A549 (cell line): ENCODE measurements at regions not wholly inside any gene's neighbourhood (a gene's known extent, or its start where the extent isn't known, plus 50 kb on each side); places are given as distances from the start of the nearest gene placed in this dataset.

Source experiments
- ATAC-seq, 2 experiments: fragments of 200-7000 bp in 1 of 2; fragments of >200 bp in 1 of 2; cut with Nextera tagmentation in 1 of 2; cut with Tn5 transposase in 1 of 2; 3 replicates each; pipeline versions ENCODE4 v1.8.0 to v1.9.1; 2018 to 2020; ENCODE audit warnings: mild to moderate bottlenecking in 1 of 2, moderate library complexity in 1 of 2
- CTCF ChIA-PET: fragments of 300-600 bp; sonication (Branson Sonifier 250); formaldehyde crosslinking; extraction: SDS; loops from one replicate; lab custom pipeline; 2021; ENCODE audit warnings: antibody characterized with exemption, inconsistent platforms; lab: Yijun Ruan, JAX
- POLR2A ChIA-PET: fragments of 350-600 bp; formaldehyde crosslinking; extraction: SDS; loops from one replicate; lab custom pipeline; 2021; ENCODE audit warnings: antibody characterized with exemption, inconsistent platforms; lab: Yijun Ruan, JAX
- DNase-seq, 2 experiments: peaks; one replicate each; pipeline versions ENCODE4 v3.0.0 to v3.0.0-alpha.2; 2011 to 2016; ENCODE audit warnings: low read depth in 1 of 2, low spot score in 1 of 2
- FAIRE-seq: peaks from 2 replicates; lab custom pipeline; 2011; peaks lifted over from hg19 to GRCh38; lab: Jason Lieb, UNC
- H3K27ac ChIP-seq, 2 experiments: fragments of >200 bp; sonication (Bioruptor Twin); formaldehyde crosslinking; 3 replicates each; pipeline ENCODE4 v1.5.1; 2016 to 2017
- H3K4me1 ChIP-seq: fragments of >200 bp; sonication (Bioruptor Twin); formaldehyde crosslinking; 3 replicates; pipeline ENCODE4 v1.6.1; 2016
- H3K4me2 ChIP-seq: fragments of >200 bp; sonication (Bioruptor Twin); formaldehyde crosslinking; 3 replicates; pipeline ENCODE4 v1.6.1; 2016
- H3K4me3 ChIP-seq: fragments of >200 bp; sonication (Bioruptor Twin); formaldehyde crosslinking; 3 replicates; pipeline ENCODE4 v1.5.1; 2016
- H3K9me3 ChIP-seq: fragments of >200 bp; sonication (Bioruptor Twin); formaldehyde crosslinking; 3 replicates; pipeline ENCODE4 v1.6.1; 2016
- CBX8 ChIP-seq: fragments of 200-600 bp; sonication (generic); IDR thresholded peaks from 2 replicates; pipeline ENCODE4 v1.6.1; 2016
- CEBPB ChIP-seq, 2 experiments: fragments of >200 bp in 1 of 2; sonication (Bioruptor Twin) in 1 of 2; formaldehyde crosslinking in 1 of 2; IDR thresholded peaks; 2 replicates each; pipeline ENCODE4 v1.6.1; 2012 to 2016
- CHD4 ChIP-seq: fragments of 200-600 bp; sonication (generic); IDR thresholded peaks from 2 replicates; pipeline ENCODE4 v1.6.1; 2016; ENCODE audit warnings: antibody characterized with exemption, mild to moderate bottlenecking, borderline replicate concordance
- FOXS1 ChIP-seq: fragments of 250-450 bp; sonication (Bioruptor Pico); IDR thresholded peaks from 2 replicates; pipeline ENCODE4 v1.5.0; 2020; ENCODE audit warnings: mild to moderate bottlenecking, moderate library complexity
- HOXB5 ChIP-seq: fragments of 250-450 bp; sonication (Bioruptor Pico); IDR thresholded peaks from 2 replicates; pipeline ENCODE4 v1.5.0; 2020; ENCODE audit warnings: mild to moderate bottlenecking, moderate library complexity
- JUN ChIP-seq, 2 experiments: fragments of >200 bp; sonication (Bioruptor Twin); formaldehyde crosslinking; IDR thresholded peaks; 2 replicates in 1 of 2; 3 replicates in 1 of 2; pipeline ENCODE4 v1.6.1; 2016 to 2017
- KDM1A ChIP-seq: fragments of 200-600 bp; sonication (generic); IDR thresholded peaks from 2 replicates; pipeline ENCODE4 v1.6.1; 2016; ENCODE audit warnings: low read depth, mild to moderate bottlenecking
- MAFK ChIP-seq: fragments of 450-650 bp; IDR thresholded peaks from 2 replicates; pipeline ENCODE4 v1.6.1; 2014; ENCODE audit not compliant: partially characterized antibody
- MAZ ChIP-seq: fragments of 150-350 bp; IDR thresholded peaks from 2 replicates; pipeline ENCODE4 v1.6.1; 2014; ENCODE audit warnings: antibody characterized with exemption, low read depth, low read length, borderline replicate concordance
- MYC ChIP-seq: IDR thresholded peaks from 2 replicates; pipeline ENCODE4 v1.6.1; 2012; ENCODE audit warnings: mild to moderate bottlenecking, inconsistent platforms, low read length, improper control_type of control experiment, borderline replicate concordance
- NFE2L2 ChIP-seq: fragments of 150-350 bp; conservative IDR thresholded peaks from 2 replicates; pipeline ENCODE4 v1.6.1; 2014; ENCODE audit warnings: low read length
- NPAS2 ChIP-seq: fragments of 250-450 bp; sonication (Bioruptor Pico); IDR thresholded peaks from 2 replicates; pipeline ENCODE4 v1.8.0; 2022; ENCODE audit warnings: mild to moderate bottlenecking, moderate library complexity, borderline replicate concordance
- RARB ChIP-seq: fragments of 250-450 bp; sonication (Bioruptor Pico); IDR thresholded peaks from 2 replicates; pipeline ENCODE4 v1.8.0; 2021; ENCODE audit warnings: mild to moderate bottlenecking, moderate library complexity
- REST ChIP-seq: fragments of 200-600 bp; sonication (generic); IDR thresholded peaks from 2 replicates; pipeline ENCODE4 v1.6.1; 2016; ENCODE audit warnings: antibody characterized with exemption, mild to moderate bottlenecking, moderate library complexity
- SMC3 ChIP-seq: fragments of >200 bp; sonication (Bioruptor Twin); formaldehyde crosslinking; IDR thresholded peaks from 3 replicates; pipeline ENCODE4 v1.6.1; 2018; ENCODE audit warnings: inconsistent platforms
- SREBF2 ChIP-seq: fragments of 450-650 bp; IDR thresholded peaks from 2 replicates; pipeline ENCODE4 v1.6.1; 2014; ENCODE audit warnings: mild to moderate bottlenecking, moderate library complexity
- ZSCAN20 ChIP-seq: fragments of 250-450 bp; sonication (Bioruptor Pico); IDR thresholded peaks from 2 replicates; pipeline ENCODE4 v1.8.0; 2022; ENCODE audit warnings: mild to moderate bottlenecking, moderate library complexity
- WGBS: methylation state at CpG from one replicate; pipeline ENCODE4 v1.1.6; 2017; ENCODE audit errors: missing lambda C conversion rate; 5-methylcytosine and 5-hydroxymethylcytosine counted together
- TF ChIP-seq, protein P1 (sequence below): fragments of 150-350 bp; IDR thresholded peaks from 2 replicates; pipeline ENCODE4 v1.6.1; 2014; ENCODE audit warnings: low read depth, mild to moderate bottlenecking, low read length
- TF ChIP-seq, protein P2 (sequence below): fragments of >200 bp; sonication (Bioruptor Twin); formaldehyde crosslinking; IDR thresholded peaks from 2 replicates; pipeline ENCODE4 v1.6.1; 2016
- TF ChIP-seq, protein P3 (sequence below): fragments of >200 bp; sonication (Bioruptor Twin); formaldehyde crosslinking; IDR thresholded peaks from 3 replicates; pipeline ENCODE4 v1.6.1; 2016
- TF ChIP-seq, protein P4 (sequence below): IDR thresholded peaks from 2 replicates; pipeline ENCODE4 v1.6.1; 2012

GRCh38 chr4:83779103-83780052 is 243.5 kb downstream of the GPAT3 start (continued):
- TF ChIP-seq, protein P1, sequence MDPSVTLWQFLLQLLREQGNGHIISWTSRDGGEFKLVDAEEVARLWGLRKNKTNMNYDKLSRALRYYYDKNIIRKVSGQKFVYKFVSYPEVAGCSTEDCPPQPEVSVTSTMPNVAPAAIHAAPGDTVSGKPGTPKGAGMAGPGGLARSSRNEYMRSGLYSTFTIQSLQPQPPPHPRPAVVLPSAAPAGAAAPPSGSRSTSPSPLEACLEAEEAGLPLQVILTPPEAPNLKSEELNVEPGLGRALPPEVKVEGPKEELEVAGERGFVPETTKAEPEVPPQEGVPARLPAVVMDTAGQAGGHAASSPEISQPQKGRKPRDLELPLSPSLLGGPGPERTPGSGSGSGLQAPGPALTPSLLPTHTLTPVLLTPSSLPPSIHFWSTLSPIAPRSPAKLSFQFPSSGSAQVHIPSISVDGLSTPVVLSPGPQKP, result no peak
- TF ChIP-seq RARB (CRISPR knock-in tag), result no peak
- no peak for TF ChIP-seq SREBF2
- no peak for TF ChIP-seq MYC
- no peak for TF ChIP-seq HOXB5
- no peak for TF ChIP-seq MAFK

DNA sequence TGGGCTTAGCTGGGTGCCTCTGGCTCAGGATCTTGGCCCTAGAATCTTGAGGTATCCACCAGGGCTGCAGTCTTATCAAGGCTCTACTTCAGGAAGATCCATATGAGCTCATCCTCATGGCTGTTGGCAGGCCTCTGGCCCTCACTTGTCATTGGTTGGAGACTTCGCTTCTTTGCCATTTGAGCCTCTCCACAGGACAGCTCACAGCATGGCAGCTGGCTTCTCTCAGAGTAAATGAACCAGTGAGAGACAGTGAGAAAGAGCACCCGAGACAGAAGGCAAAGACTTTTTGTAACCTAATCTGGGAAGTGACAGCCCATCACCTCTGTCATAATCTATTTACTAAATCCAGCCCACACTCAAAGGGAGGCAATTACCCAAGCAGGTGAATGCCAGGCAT is 236.8 kb downstream of the GPAT3 start:
- Histone ChIP-seq H3K4me2 (no peak overlapping the region), H3K4me1 (no peaks in the 10 kb centered on the region), H3K27ac (no peak overlapping the region), H3K9me3 (no peaks in the 10 kb centered on the region), H3K4me3 (no peak overlapping the region)
- DNase-seq (no peak), ATAC-seq (no peak), FAIRE-seq (no peak)
- WGBS, result 82% methylated on average over 2 of the region's 2 CpGs
- TF ChIP-seq CEBPB (IDR thresholded peaks at IDR 0.05) (no peak), CBX8 (no peak), REST (no peak), FOXS1 (CRISPR knock-in tag) (no peak), NPAS2 (CRISPR knock-in tag) (no peak), KDM1A (no peak), CHD4 (no peak), HOXB5 (no peak), SMC3 (no peak), JUN (IDR thresholded peaks at IDR 0.05) (no peak), NFE2L2 (no peak), ZSCAN20 (CRISPR knock-in tag) (no peak), MYC (no peak), MAFK (no peak), MAZ (no peak)
- TF ChIP-seq, protein P2, sequence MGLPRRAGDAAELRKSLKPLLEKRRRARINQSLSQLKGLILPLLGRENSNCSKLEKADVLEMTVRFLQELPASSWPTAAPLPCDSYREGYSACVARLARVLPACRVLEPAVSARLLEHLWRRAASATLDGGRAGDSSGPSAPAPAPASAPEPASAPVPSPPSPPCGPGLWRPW, result no peak
- TF ChIP-seq, protein P3, sequence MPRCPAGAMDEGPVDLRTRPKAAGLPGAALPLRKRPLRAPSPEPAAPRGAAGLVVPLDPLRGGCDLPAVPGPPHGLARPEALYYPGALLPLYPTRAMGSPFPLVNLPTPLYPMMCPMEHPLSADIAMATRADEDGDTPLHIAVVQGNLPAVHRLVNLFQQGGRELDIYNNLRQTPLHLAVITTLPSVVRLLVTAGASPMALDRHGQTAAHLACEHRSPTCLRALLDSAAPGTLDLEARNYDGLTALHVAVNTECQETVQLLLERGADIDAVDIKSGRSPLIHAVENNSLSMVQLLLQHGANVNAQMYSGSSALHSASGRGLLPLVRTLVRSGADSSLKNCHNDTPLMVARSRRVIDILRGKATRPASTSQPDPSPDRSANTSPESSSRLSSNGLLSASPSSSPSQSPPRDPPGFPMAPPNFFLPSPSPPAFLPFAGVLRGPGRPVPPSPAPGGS, result no peak
- TF ChIP-seq, protein P4, sequence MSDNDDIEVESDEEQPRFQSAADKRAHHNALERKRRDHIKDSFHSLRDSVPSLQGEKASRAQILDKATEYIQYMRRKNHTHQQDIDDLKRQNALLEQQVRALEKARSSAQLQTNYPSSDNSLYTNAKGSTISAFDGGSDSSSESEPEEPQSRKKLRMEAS, result no peak
- POLR2A ChIA-PET, result no interaction called here
- CTCF ChIA-PET, result interaction anchor here (0.6 kb wide), 1 partner anchor 189 kb away, joined by 3 read pairs; no protein-coding TSS in a partner anchor
